HepG2 (cell line): ENCODE measurements at regions not wholly inside any gene's neighbourhood (a gene's known extent, or its start where the extent isn't known, plus 50 kb on each side); places are given as distances from the start of the nearest gene placed in this dataset.
A peak's percentile ranks its signal among the peaks of the same experiment; 100 is the strongest.
"Not testable (repeated sequence)": the region's sequence is repeated elsewhere in the genome, so short reads cannot be mapped to it uniquely, and the experiment has no call there.

Source experiments
- ATAC-seq: fragments of 200-7000 bp; cut with Tn5 transposase; 3 replicates; pipeline ENCODE4 v1.9.1; 2020; ENCODE audit warnings: mild to moderate bottlenecking, moderate library complexity
- BruUV-seq: library from RNA; stranded (reverse); fragments of 400-500 nt; replicated peaks from 2 replicates; lab custom pipeline; 2021; lab: Mats Ljungman, UMichigan
- CTCF ChIA-PET: fragments of 300-600 bp; formaldehyde crosslinking; extraction: SDS; loops from one replicate; lab custom pipeline; 2021; ENCODE audit warnings: low total read pairs, inconsistent platforms, low intra/inter-chr PET ratio; lab: Yijun Ruan, JAX
- POLR2A ChIA-PET: fragments of 350-600 bp; sonication (Branson Sonifier 250); formaldehyde crosslinking; loops from one replicate; lab custom pipeline; 2020; ENCODE audit warnings: antibody characterized with exemption, inconsistent platforms; lab: Yijun Ruan, JAX
- DNase-seq: peaks from one replicate; pipeline ENCODE4 v3.0.0-alpha.2; 2015; ENCODE audit warnings: low spot score
- FAIRE-seq: peaks from 3 replicates; lab custom pipeline; 2011; peaks lifted over from hg19 to GRCh38; lab: Jason Lieb, UNC
- H2AFZ ChIP-seq: one replicate; pipeline ENCODE4 v1.6.1; 2011; ENCODE audit warnings: low read length, inconsistent platforms
- H3K27ac ChIP-seq: fragments of 300-600 bp; 3 replicates; pipeline ENCODE4 v1.8.0; 2011; ENCODE audit warnings: mixed run types, mild to moderate bottlenecking, mixed read lengths, low read length, inconsistent platforms; ENCODE audit not compliant: insufficient read depth; ENCODE audit errors: extremely low read length
- H3K27me3 ChIP-seq, 2 experiments: fragments of 200-600 bp in 1 of 2; 2 replicates in 1 of 2; 3 replicates in 1 of 2; pipeline versions ENCODE4 v1.6.0 to v1.8.0; 2011; ENCODE audit warnings: low read length in 2 of 2, mild to moderate bottlenecking in 2 of 2, moderate library complexity in 2 of 2, inconsistent platforms in 1 of 2; ENCODE audit not compliant: insufficient read depth in 2 of 2, control insufficient read depth in 1 of 2
- H3K36me3 ChIP-seq, 2 experiments: fragments of 200-600 bp in 1 of 2; replicated peaks in 1 of 2; 2 replicates in 1 of 2; 3 replicates in 1 of 2; pipeline versions ENCODE4 v1.5.1 to v1.8.0; 2011; ENCODE audit warnings: low read length in 2 of 2, inconsistent platforms in 1 of 2; ENCODE audit not compliant: insufficient read depth in 2 of 2, control insufficient read depth in 1 of 2
- H3K4me1 ChIP-seq: 2 replicates; pipeline ENCODE4 v1.5.1; 2012; ENCODE audit warnings: low read length, inconsistent platforms; ENCODE audit not compliant: insufficient read depth
- H3K4me2 ChIP-seq: 2 replicates; pipeline ENCODE4 v1.6.0; 2011; ENCODE audit warnings: low read depth, low read length, inconsistent platforms
- H3K4me3 ChIP-seq, 3 experiments: fragments of 200-600 bp in 1 of 3; sonication (generic), shearing (Covaris generic) in 1 of 3; replicated peaks in 1 of 3; 2 replicates each; pipeline ENCODE4 v1.5.1; 2011 to 2016; ENCODE audit warnings: low read length in 3 of 3, inconsistent platforms in 2 of 3, low read depth in 2 of 3, mild to moderate bottlenecking in 2 of 3, control low read depth in 1 of 3, mixed read lengths in 1 of 3; ENCODE audit not compliant: insufficient read depth in 1 of 3
- H3K79me2 ChIP-seq: one replicate; pipeline ENCODE4 v1.6.1; 2011; ENCODE audit warnings: low read length, inconsistent platforms; ENCODE audit not compliant: insufficient read depth
- H3K9ac ChIP-seq: 2 replicates; pipeline ENCODE4 v1.6.0; 2011; ENCODE audit warnings: mild to moderate bottlenecking, low read depth, low read length, inconsistent platforms; ENCODE audit not compliant: insufficient read depth
- H3K9me3 ChIP-seq: 2 replicates; pipeline ENCODE4 v1.5.1; 2012; ENCODE audit warnings: mild to moderate bottlenecking, low read length
- H4K20me1 ChIP-seq: 2 replicates; pipeline ENCODE4 v1.6.0; 2011; ENCODE audit warnings: inconsistent platforms, mild to moderate bottlenecking, low read length, moderate library complexity; ENCODE audit not compliant: insufficient read depth
- WGBS: methylation state at CpG from one replicate; pipeline ENCODE4 v1.1.6; 2017; ENCODE audit warnings: low lambda C conversion rate; 5-methylcytosine and 5-hydroxymethylcytosine counted together
- in situ Hi-C: cut with HindIII; loops from 2 replicates; pipeline ENCODE4 v1.10.0; 2017; ENCODE audit warnings: low pct_unique_long_range_greater_than_20kb; ENCODE audit not compliant: extremely low pct_ligation_motif_present
- intact Hi-C: fragments of 100-400 bp; cut with micrococcal nuclease; formaldehyde crosslinking; loops from one replicate; pipeline ENCODE4 v1.10.0; 2022; ENCODE audit not compliant: unreplicated experiment
- TF ChIP-seq, protein P1 (sequence below): fragments of 450-650 bp; IDR thresholded peaks from 2 replicates; pipeline ENCODE4 v1.6.1; 2016

DNA sequence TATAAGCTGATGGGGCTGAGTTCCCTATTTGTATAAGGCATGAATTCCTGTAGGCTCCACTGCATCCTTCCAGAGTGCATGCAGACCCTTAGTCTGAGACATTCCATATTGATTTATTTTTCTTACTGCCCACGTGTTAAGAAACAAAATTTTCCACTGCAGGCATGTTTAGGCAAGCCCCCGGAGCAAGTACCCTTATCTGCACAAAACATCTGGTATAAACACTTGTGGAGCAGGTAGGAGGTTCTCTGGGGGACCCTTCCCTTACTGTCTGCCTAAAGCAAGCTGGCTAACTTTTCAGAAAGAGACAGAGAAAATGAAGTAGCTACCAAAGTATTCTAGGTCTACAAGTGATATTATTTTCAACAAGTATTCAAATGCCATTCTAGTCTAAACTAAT lies 571.0 kb upstream of the TPTE start:
- H3K27me3 ChIP-seq, H3K4me3 ChIP-seq, in situ Hi-C loops, POLR2A ChIA-PET, H2AFZ ChIP-seq: not testable (repeated sequence)
- TF ChIP-seq, protein P1, sequence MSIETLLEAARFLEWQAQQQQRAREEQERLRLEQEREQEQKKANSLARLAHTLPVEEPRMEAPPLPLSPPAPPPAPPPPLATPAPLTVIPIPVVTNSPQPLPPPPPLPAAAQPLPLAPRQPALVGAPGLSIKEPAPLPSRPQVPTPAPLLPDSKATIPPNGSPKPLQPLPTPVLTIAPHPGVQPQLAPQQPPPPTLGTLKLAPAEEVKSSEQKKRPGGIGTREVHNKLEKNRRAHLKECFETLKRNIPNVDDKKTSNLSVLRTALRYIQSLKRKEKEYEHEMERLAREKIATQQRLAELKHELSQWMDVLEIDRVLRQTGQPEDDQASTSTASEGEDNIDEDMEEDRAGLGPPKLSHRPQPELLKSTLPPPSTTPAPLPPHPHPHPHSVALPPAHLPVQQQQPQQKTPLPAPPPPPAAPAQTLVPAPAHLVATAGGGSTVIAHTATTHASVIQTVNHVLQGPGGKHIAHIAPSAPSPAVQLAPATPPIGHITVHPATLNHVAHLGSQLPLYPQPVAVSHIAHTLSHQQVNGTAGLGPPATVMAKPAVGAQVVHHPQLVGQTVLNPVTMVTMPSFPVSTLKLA, result 0 out of 2 replicates have a peak, but pooled peaks have one; percentile 7
- TF ChIP-seq, all 625 proteins: peak for 1; not testable (repeated sequence) for 624
- H3K4me2 ChIP-seq, BruUV-seq, H3K79me2 ChIP-seq, H3K9ac ChIP-seq, H3K27ac ChIP-seq, CTCF ChIA-PET, H3K4me1 ChIP-seq, intact Hi-C loops, DNase-seq, ATAC-seq, H3K36me3 ChIP-seq, H4K20me1 ChIP-seq, FAIRE-seq: not testable (repeated sequence)
- H3K9me3 ChIP-seq, result peaks cover 90% of the 10 kb centered on the region
- WGBS, result under 1% methylated on average over 2 of the region's 2 CpGs

DNA sequence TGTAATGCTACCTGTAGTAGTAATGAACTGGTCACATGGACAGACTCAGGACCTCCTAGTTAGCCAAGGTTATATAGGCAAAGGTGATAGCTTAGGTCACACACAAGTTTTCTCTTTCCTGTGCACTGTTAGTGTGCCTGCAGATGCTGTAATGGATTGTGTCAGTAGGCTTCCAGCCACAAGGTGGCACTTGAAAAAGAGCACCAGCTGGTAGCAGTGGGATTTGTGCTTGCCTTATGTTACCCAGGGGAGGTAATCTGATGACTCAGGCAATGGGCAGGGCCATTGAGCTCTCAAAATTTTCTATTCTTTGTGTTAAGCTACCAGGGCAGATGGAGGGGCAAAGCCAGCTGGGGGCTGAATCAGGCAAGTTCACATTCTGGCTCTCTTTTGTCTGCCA lies 562.6 kb upstream of the TPTE start:
- H3K36me3 ChIP-seq, CTCF ChIA-PET, H2AFZ ChIP-seq, H3K79me2 ChIP-seq, H3K4me3 ChIP-seq, in situ Hi-C loops, H3K9ac ChIP-seq, BruUV-seq, H3K27ac ChIP-seq, FAIRE-seq, intact Hi-C loops, H3K4me1 ChIP-seq, POLR2A ChIA-PET, H3K27me3 ChIP-seq, H3K4me2 ChIP-seq, H4K20me1 ChIP-seq, DNase-seq, ATAC-seq: not testable (repeated sequence)
- H3K9me3 ChIP-seq, result peaks cover 77% of the 10 kb centered on the region

DNA sequence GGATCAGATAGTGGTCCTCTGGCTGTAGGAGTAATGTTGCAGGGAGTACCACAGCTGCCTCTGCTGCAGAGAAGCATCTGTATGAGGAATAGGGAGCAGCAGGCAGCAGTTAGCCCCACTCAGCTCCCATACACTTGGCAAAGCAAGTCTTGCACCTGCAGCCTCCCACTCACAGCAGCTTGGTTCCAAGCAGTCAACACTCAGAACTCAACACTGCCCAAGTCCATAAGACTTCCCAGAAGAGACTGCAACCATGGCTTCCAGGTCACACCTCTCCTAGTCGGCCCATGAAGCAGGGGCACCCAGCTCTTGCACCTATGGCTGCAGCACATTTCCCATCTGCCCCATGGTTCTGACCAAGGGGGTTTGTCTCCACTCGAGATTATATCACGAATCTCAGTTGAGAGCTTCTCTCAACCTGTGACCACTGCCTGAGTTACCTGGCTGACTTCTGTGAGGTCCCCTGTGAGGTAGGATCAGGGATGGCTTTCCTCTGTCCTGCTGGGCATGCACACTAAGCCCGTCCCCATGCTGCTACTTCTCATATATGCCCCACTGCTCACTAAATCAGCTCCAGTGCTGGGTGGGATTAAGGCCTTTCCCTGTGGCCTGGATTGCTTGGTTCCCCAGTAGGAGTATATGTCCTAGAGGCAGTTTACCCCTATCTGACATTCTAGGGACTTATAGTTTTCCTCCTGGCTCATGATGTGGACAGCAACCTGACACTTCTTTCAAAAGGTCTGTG lies 562.0 kb upstream of the TPTE start:
- intact Hi-C loops, H3K9ac ChIP-seq, H3K36me3 ChIP-seq, FAIRE-seq, in situ Hi-C loops, H3K79me2 ChIP-seq, H3K4me1 ChIP-seq, POLR2A ChIA-PET, H3K27me3 ChIP-seq, DNase-seq, CTCF ChIA-PET, ATAC-seq, H3K4me2 ChIP-seq, H3K27ac ChIP-seq, H3K4me3 ChIP-seq, H2AFZ ChIP-seq, H4K20me1 ChIP-seq, BruUV-seq: not testable (repeated sequence)
- peaks cover 78% of the 10 kb centered on the region for H3K9me3 ChIP-seq
- 3% methylated on average over 4 of the region's 4 CpGs for WGBS

DNA sequence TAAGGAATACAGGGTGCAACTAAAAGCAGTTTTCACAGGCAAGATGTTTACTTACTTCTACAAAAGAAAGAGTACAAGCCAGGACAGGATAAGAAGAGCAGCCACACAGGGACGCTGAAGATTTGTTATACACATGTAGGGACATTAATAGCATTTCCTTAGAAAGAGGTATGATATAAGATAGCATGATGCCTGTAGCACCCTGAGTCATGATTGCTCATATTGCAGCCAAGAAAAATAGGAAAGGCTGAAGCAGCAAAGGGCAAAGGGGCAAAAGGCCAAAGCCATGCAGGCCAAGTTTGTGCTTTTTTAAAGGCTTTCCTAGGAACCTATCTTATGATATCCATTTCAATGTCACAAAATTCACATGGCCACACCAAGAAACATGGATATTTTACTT lies 552.0 kb upstream of the TPTE start:
- H3K36me3 ChIP-seq, H3K4me1 ChIP-seq, H3K4me2 ChIP-seq, POLR2A ChIA-PET, in situ Hi-C loops, FAIRE-seq, H3K79me2 ChIP-seq, CTCF ChIA-PET, intact Hi-C loops, H3K4me3 ChIP-seq, H3K27me3 ChIP-seq, H3K9ac ChIP-seq, H3K27ac ChIP-seq, H4K20me1 ChIP-seq, DNase-seq, ATAC-seq, BruUV-seq, H2AFZ ChIP-seq: not testable (repeated sequence)
- peaks cover 65% of the 10 kb centered on the region for H3K9me3 ChIP-seq
- 0% methylated on average over 1 of the region's 1 CpG for WGBS
